DMS 273 (cell line): ENCODE measurements at regions not wholly inside any gene's neighbourhood (a gene's known extent, or its start where the extent isn't known, plus 50 kb on each side); places are given as distances from the start of the nearest gene placed in this dataset.
"Not testable (repeated sequence)": the region's sequence is repeated elsewhere in the genome, so short reads cannot be mapped to it uniquely, and the experiment has no call there.

Experiments
- DNase-seq: peaks from one replicate; lab custom pipeline; 2025; ENCODE audit not compliant: unreplicated experiment; lab: John Stamatoyannopoulos, UW

GRCh38 chr9:32884482-32884881 lies 101.1 kb downstream of the TMEM215 start:
- no peak for DNase-seq

- DNase-seq: no peak
These were observed 102.7 kb downstream of the TMEM215 start for GRCh38 chr9:32886021-32886420.

GRCh38 chr9:32894485-32894884 lies 106.9 kb downstream of the APTX start:
- not testable (repeated sequence) for DNase-seq

- no peak for DNase-seq
These were observed 102.2 kb downstream of the APTX start for GRCh38 chr9:32899181-32899580.

- no peak for DNase-seq
These were observed 101.7 kb downstream of the APTX start for GRCh38 chr9:32899761-32900160.

- no peak for DNase-seq
These were observed 95.2 kb downstream of the APTX start for GRCh38 chr9:32906213-32906612.

- DNase-seq: no peak
These were observed 85.6 kb downstream of the APTX start for GRCh38 chr9:32915802-32916201.

GRCh38 chr9:32918628-32919027 lies 82.8 kb downstream of the APTX start:
- no peak for DNase-seq
